Prostate gland (tissue), 2 donors: ENCODE measurements at regions not wholly inside any gene's neighbourhood (a gene's known extent, or its start where the extent isn't known, plus 50 kb on each side); places are given as distances from the start of the nearest gene placed in this dataset.

Experiments
- POLR2AphosphoS5 ChIP-seq: sonication (generic); formaldehyde crosslinking; IDR thresholded peaks from one replicate; pipeline ENCODE4 v1.6.1; 2017; ENCODE audit warnings: antibody characterized with exemption
- TF ChIP-seq, protein P1 (sequence below), 4 experiments: fragments of 200-600 bp in 2 of 4; fragments of 450-650 bp in 2 of 4; sonication (generic) in 2 of 4; IDR thresholded peaks; 1 replicate in 3 of 4; 2 replicates in 1 of 4; pipeline ENCODE4 v1.5.1; 2016 to 2019; ENCODE audit warnings: antibody characterized with exemption in 4 of 4, mild to moderate bottlenecking in 2 of 4, moderate library complexity in 2 of 4

DNA sequence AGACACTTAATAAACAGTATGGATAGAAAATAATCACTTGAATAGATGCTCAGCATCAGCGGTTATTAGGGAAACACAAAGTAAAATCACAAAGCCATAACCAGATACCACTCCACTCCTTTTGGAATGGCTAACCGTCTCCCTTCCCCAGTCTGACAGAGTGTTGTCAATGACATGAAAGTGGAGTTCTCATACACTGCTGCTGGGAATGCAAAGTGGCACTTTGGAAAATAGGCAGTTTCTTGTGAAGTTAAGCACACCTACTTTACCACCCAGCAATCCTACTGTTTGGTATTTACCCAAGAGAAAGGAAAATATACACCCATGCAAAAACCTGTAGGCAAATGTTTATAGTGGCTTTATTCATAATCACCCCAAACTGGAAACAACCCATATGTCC, 81.0 kb upstream of the KLHL25 start:
- no peak for TF ChIP-seq POLR2AphosphoS5
- TF ChIP-seq, protein P1, sequence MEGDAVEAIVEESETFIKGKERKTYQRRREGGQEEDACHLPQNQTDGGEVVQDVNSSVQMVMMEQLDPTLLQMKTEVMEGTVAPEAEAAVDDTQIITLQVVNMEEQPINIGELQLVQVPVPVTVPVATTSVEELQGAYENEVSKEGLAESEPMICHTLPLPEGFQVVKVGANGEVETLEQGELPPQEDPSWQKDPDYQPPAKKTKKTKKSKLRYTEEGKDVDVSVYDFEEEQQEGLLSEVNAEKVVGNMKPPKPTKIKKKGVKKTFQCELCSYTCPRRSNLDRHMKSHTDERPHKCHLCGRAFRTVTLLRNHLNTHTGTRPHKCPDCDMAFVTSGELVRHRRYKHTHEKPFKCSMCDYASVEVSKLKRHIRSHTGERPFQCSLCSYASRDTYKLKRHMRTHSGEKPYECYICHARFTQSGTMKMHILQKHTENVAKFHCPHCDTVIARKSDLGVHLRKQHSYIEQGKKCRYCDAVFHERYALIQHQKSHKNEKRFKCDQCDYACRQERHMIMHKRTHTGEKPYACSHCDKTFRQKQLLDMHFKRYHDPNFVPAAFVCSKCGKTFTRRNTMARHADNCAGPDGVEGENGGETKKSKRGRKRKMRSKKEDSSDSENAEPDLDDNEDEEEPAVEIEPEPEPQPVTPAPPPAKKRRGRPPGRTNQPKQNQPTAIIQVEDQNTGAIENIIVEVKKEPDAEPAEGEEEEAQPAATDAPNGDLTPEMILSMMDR (IDR thresholded peaks at IDR 0.05) = no peak
